HG02884 (cell line): ENCODE measurements at regions not wholly inside any gene's neighbourhood (a gene's known extent, or its start where the extent isn't known, plus 50 kb on each side); places are given as distances from the start of the nearest gene placed in this dataset.
"Not testable (repeated sequence)": the region's sequence is repeated elsewhere in the genome, so short reads cannot be mapped to it uniquely, and the experiment has no call there.

ENCODE experiments used
- ATAC-seq: cut with Tn5 transposase; IDR thresholded peaks from one replicate; pipeline ENCODE4 v1.9.1; 2021; ENCODE audit warnings: mild to moderate bottlenecking, moderate library complexity; ENCODE audit not compliant: unreplicated experiment

- ATAC-seq: no peak
Measured at GRCh38 chr1:229119161-229119560, 151.8 kb upstream of the RAB4A start.

GRCh38 chr1:229119876-229120275 lies 151.0 kb upstream of the RAB4A start:
- no peak for ATAC-seq

- no peak for ATAC-seq
Measured at GRCh38 chr1:229121845-229122436, 149.0 kb upstream of the RAB4A start.

- ATAC-seq: no peak
Measured at GRCh38 chr1:229122606-229123005, 148.3 kb upstream of the RAB4A start.

GRCh38 chr1:229124116-229124515 lies 146.8 kb upstream of the RAB4A start:
- ATAC-seq: no peak

- ATAC-seq: no peak
Measured at GRCh38 chr1:229124520-229125124, 146.3 kb upstream of the RAB4A start.

- ATAC-seq: peak; percentile 79
Measured at GRCh38 chr1:229127301-229127700, 143.6 kb upstream of the RAB4A start.

GRCh38 chr1:229128066-229128608 lies 142.8 kb upstream of the RAB4A start:
- ATAC-seq: no peak

- ATAC-seq: no peak
Measured at GRCh38 chr1:229129301-229130027, 141.4 kb upstream of the RAB4A start.

GRCh38 chr1:229130028-229130668 lies 140.8 kb upstream of the RAB4A start:
- ATAC-seq: no peak

GRCh38 chr1:229131243-229132105 lies 139.4 kb upstream of the RAB4A start:
- ATAC-seq: no peak

GRCh38 chr1:229132106-229132443 lies 138.8 kb upstream of the RAB4A start:
- ATAC-seq: no peak

- ATAC-seq: no peak
Measured at GRCh38 chr1:229132706-229133105, 138.2 kb upstream of the RAB4A start.

GRCh38 chr1:229133151-229133550 lies 137.8 kb upstream of the RAB4A start:
- no peak for ATAC-seq

- ATAC-seq: no peak
Measured at GRCh38 chr1:229133811-229134210, 137.1 kb upstream of the RAB4A start.

GRCh38 chr1:229134381-229135217 lies 136.3 kb upstream of the RAB4A start:
- not testable (repeated sequence) for ATAC-seq

- no peak for ATAC-seq
Measured at GRCh38 chr1:229135773-229136172, 135.1 kb upstream of the RAB4A start.

GRCh38 chr1:229136822-229137221 lies 134.1 kb upstream of the RAB4A start:
- ATAC-seq: peak; percentile 42

- ATAC-seq: peak; percentile 27
Measured at GRCh38 chr1:229137271-229137670, 133.6 kb upstream of the RAB4A start.

- no peak for ATAC-seq
Measured at GRCh38 chr1:229138058-229138457, 132.9 kb upstream of the RAB4A start.
